HUES6 (cell line): ENCODE measurements at regions not wholly inside any gene's neighbourhood (a gene's known extent, or its start where the extent isn't known, plus 50 kb on each side); places are given as distances from the start of the nearest gene placed in this dataset.
A peak's percentile ranks its signal among the peaks of the same experiment; 100 is the strongest.

Experiments
- H3K27ac ChIP-seq: 2 replicates; pipeline ENCODE4 v1.7.0; 2013; ENCODE audit warnings: low read depth, mild to moderate bottlenecking, low read length, inconsistent platforms
- H3K27me3 ChIP-seq: 2 replicates; pipeline ENCODE4 v1.6.1; 2013; ENCODE audit warnings: low read length; ENCODE audit not compliant: control insufficient read depth, insufficient read depth
- H3K36me3 ChIP-seq: 2 replicates; pipeline ENCODE4 v1.6.1; 2013; ENCODE audit warnings: low read length; ENCODE audit not compliant: control insufficient read depth, insufficient read depth
- H3K4me1 ChIP-seq: 2 replicates; pipeline ENCODE4 v1.6.1; 2013; ENCODE audit warnings: low read length; ENCODE audit not compliant: control insufficient read depth, insufficient read depth
- H3K4me3 ChIP-seq: 2 replicates; pipeline ENCODE4 v1.5.1; 2013; ENCODE audit warnings: low read depth, low read length
- H3K9ac ChIP-seq: one replicate; pipeline ENCODE4 v1.6.1; 2013; ENCODE audit warnings: mild to moderate bottlenecking, low read length
- H3K9me3 ChIP-seq: 2 replicates; pipeline ENCODE4 v1.6.1; 2013; ENCODE audit warnings: low read depth, low read length; ENCODE audit not compliant: control insufficient read depth, insufficient read depth

- no peak overlapping the region for H3K9ac ChIP-seq
- H3K27me3 ChIP-seq, result no peaks in the 10 kb centered on the region
- peaks cover 13% of the 10 kb centered on the region for H3K9me3 ChIP-seq
- H3K4me1 ChIP-seq, result peaks cover 41% of the 10 kb centered on the region
- no peak overlapping the region for H3K4me3 ChIP-seq
- peak overlapping the region; percentile 88; the same call in 1 of the 2 replicates for H3K27ac ChIP-seq
- peaks cover 3% of the 10 kb centered on the region; the same call in 1 of the 2 replicates for H3K36me3 ChIP-seq
Observed at GRCh38 chr6:11648889-11649288, 111.3 kb downstream of the TMEM170B start.

- no peaks in the 10 kb centered on the region for H3K27me3 ChIP-seq
- peak overlapping the region; percentile 59 for H3K9ac ChIP-seq
- H3K36me3 ChIP-seq, result peaks cover 3% of the 10 kb centered on the region; the same call in 1 of the 2 replicates
- H3K9me3 ChIP-seq, result peaks cover 13% of the 10 kb centered on the region
- peak overlapping the region; percentile 19 for H3K4me3 ChIP-seq
- H3K4me1 ChIP-seq, result peaks cover 49% of the 10 kb centered on the region
- H3K27ac ChIP-seq, result peak overlapping the region; percentile 88
Observed at GRCh38 chr6:11650025-11650696, 112.6 kb downstream of the TMEM170B start.

- H3K27ac ChIP-seq, result peak overlapping the region; percentile 85
- H3K4me3 ChIP-seq, result peak overlapping the region; percentile 4; the same call in 1 of the 2 replicates
- peaks cover 13% of the 10 kb centered on the region for H3K9me3 ChIP-seq
- H3K4me1 ChIP-seq, result peaks cover 52% of the 10 kb centered on the region
- H3K9ac ChIP-seq, result peak overlapping the region; percentile 59
- H3K36me3 ChIP-seq, result peaks cover 3% of the 10 kb centered on the region; the same call in 1 of the 2 replicates
- H3K27me3 ChIP-seq, result no peaks in the 10 kb centered on the region
Observed at GRCh38 chr6:11650711-11651110, 113.2 kb downstream of the TMEM170B start.

GRCh38 chr6:11653028-11653583 lies 115.6 kb downstream of the TMEM170B start:
- Histone ChIP-seq H3K4me3 (no peak overlapping the region), H3K36me3 (peaks cover 3% of the 10 kb centered on the region; the same call in 1 of the 2 replicates), H3K9ac (peak overlapping the region; percentile 52), H3K4me1 (peaks cover 64% of the 10 kb centered on the region), H3K9me3 (peaks cover 9% of the 10 kb centered on the region), H3K27ac (peak overlapping the region; percentile 42; the same call in 1 of the 2 replicates), H3K27me3 (no peaks in the 10 kb centered on the region)

- Histone ChIP-seq H3K4me1 (peaks cover 56% of the 10 kb centered on the region), H3K4me3 (no peak overlapping the region), H3K9me3 (no peaks in the 10 kb centered on the region), H3K36me3 (no peaks in the 10 kb centered on the region), H3K9ac (no peak overlapping the region), H3K27ac (no peak overlapping the region), H3K27me3 (no peaks in the 10 kb centered on the region)
Observed at GRCh38 chr6:11654876-11655275, 117.3 kb downstream of the TMEM170B start.

- peaks cover 41% of the 10 kb centered on the region for H3K4me1 ChIP-seq
- no peaks in the 10 kb centered on the region for H3K27me3 ChIP-seq
- H3K9me3 ChIP-seq, result no peaks in the 10 kb centered on the region
- no peaks in the 10 kb centered on the region for H3K36me3 ChIP-seq
- H3K9ac ChIP-seq, result no peak overlapping the region
- no peak overlapping the region for H3K4me3 ChIP-seq
- H3K27ac ChIP-seq, result no peak overlapping the region
Observed at GRCh38 chr6:11656491-11656890, 118.9 kb downstream of the TMEM170B start.

GRCh38 chr6:11659757-11660156 lies 118.8 kb downstream of the ADTRP start:
- no peaks in the 10 kb centered on the region for H3K27me3 ChIP-seq
- no peak overlapping the region for H3K27ac ChIP-seq
- H3K9me3 ChIP-seq, result peaks cover 4% of the 10 kb centered on the region; the same call in 1 of the 2 replicates
- no peaks in the 10 kb centered on the region for H3K36me3 ChIP-seq
- no peak overlapping the region for H3K9ac ChIP-seq
- no peak overlapping the region for H3K4me3 ChIP-seq
- peaks cover 16% of the 10 kb centered on the region for H3K4me1 ChIP-seq

GRCh38 chr6:11662323-11662722 lies 116.3 kb downstream of the ADTRP start:
- H3K27me3 ChIP-seq, result no peaks in the 10 kb centered on the region
- H3K9me3 ChIP-seq, result peaks cover 4% of the 10 kb centered on the region; the same call in 1 of the 2 replicates
- H3K4me1 ChIP-seq, result no peaks in the 10 kb centered on the region

GRCh38 chr6:11663519-11663918 lies 115.1 kb downstream of the ADTRP start:
- Histone ChIP-seq H3K27ac (no peak overlapping the region), H3K4me1 (no peaks in the 10 kb centered on the region), H3K36me3 (no peaks in the 10 kb centered on the region), H3K27me3 (no peaks in the 10 kb centered on the region), H3K9ac (no peak overlapping the region), H3K4me3 (no peak overlapping the region), H3K9me3 (peaks cover 15% of the 10 kb centered on the region)

More at GRCh38 chr6:11662323-11662722, 116.3 kb downstream of the ADTRP start:
- H3K9ac ChIP-seq, result no peak overlapping the region
- H3K4me3 ChIP-seq, result no peak overlapping the region
- H3K36me3 ChIP-seq, result no peaks in the 10 kb centered on the region
- H3K27ac ChIP-seq, result no peak overlapping the region
